LNCAP (cell line): ENCODE measurements at regions not wholly inside any gene's neighbourhood (a gene's known extent, or its start where the extent isn't known, plus 50 kb on each side); places are given as distances from the start of the nearest gene placed in this dataset.

ENCODE experiments used
- TF ChIP-seq, protein P1 (sequence below): fragments of 450-650 bp; IDR thresholded peaks from 2 replicates; pipeline ENCODE4 v1.5.1; 2017; ENCODE audit warnings: mild to moderate bottlenecking

GRCh38 chr17:33904476-33904875 is 350.6 kb upstream of the CCL2 start:
- TF ChIP-seq, protein P1, sequence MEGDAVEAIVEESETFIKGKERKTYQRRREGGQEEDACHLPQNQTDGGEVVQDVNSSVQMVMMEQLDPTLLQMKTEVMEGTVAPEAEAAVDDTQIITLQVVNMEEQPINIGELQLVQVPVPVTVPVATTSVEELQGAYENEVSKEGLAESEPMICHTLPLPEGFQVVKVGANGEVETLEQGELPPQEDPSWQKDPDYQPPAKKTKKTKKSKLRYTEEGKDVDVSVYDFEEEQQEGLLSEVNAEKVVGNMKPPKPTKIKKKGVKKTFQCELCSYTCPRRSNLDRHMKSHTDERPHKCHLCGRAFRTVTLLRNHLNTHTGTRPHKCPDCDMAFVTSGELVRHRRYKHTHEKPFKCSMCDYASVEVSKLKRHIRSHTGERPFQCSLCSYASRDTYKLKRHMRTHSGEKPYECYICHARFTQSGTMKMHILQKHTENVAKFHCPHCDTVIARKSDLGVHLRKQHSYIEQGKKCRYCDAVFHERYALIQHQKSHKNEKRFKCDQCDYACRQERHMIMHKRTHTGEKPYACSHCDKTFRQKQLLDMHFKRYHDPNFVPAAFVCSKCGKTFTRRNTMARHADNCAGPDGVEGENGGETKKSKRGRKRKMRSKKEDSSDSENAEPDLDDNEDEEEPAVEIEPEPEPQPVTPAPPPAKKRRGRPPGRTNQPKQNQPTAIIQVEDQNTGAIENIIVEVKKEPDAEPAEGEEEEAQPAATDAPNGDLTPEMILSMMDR: no peak

DNA sequence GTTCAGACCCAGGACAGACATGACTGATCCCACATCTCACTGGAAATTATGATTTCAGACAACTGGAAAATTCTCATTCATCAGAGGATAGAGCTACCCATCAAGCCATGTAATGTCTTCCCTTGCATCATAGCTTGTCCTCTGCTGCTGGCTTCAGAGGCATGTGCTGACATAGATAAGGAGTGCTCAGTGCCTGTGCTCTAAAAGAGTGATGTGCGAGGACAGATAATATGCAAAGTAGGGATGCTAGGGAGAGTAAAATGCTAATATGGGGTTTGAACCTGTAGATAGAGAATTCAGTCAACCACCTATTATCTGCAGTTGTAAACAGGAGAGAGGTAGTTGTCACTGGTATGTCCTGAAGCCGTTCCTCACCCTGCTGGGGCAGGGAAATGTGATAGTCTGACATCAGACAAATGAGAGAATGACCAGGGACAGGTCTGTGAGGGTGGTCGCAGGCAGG is 349.7 kb upstream of the CCL2 start:
- TF ChIP-seq, protein P1: no peak

GRCh38 chr17:33908363-33909064 is 346.6 kb upstream of the CCL2 start:
- TF ChIP-seq, protein P1: no peak

- TF ChIP-seq, protein P1: no peak
Measured at GRCh38 chr17:33910200-33910857, 344.8 kb upstream of the CCL2 start.

GRCh38 chr17:33914125-33914524 is 341.0 kb upstream of the CCL2 start:
- TF ChIP-seq, protein P1: no peak

DNA sequence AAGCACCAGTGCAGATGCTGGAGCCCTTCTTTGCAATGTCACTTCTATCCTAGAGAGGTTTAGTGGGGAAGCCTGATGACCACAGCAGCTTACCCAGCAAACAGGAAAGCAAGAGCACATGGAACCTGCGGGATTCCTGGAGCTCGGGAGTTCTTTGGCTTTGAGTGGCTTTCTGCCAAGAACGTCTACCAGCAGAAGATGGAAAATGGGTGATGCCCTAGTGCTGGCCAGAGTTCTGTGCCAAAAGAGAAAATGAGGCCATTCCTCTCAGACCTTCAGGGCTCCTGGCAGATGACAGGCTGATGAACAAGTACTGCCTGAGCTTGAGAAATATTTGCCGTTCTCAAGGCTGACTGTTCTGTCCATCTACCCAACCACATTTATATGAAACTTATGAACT is 332.1 kb upstream of the CCL2 start:
- TF ChIP-seq, protein P1: no peak

- TF ChIP-seq, protein P1: no peak
Measured at GRCh38 chr17:33924104-33924503, 331.0 kb upstream of the CCL2 start.
